GM12801 (cell line): ENCODE measurements at regions not wholly inside any gene's neighbourhood (a gene's known extent, or its start where the extent isn't known, plus 50 kb on each side); places are given as distances from the start of the nearest gene placed in this dataset.

Source experiments
- TF ChIP-seq, protein P1 (sequence below): IDR thresholded peaks from one replicate; pipeline ENCODE4 v1.5.1; 2011; ENCODE audit warnings: control low read depth; ENCODE audit not compliant: insufficient read length; ENCODE audit errors: extremely low read depth

DNA sequence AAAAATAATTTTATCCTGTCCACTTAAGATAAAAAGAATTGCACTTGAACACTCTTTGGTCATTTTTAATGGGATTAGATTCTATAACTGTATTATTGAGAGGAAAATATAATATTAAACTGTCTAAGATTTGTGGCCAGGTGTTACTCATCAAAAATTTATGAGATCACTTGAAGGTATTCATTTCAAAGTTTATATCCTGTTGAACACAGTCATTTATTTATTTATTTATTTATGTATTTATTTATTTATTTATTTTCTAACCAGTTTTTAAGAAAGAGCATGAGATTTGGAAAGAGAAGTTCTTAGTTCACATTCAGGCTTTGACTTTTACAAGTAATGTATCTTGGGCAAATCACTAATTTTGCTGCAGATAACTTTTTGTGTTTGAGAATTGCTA lies 692.7 kb downstream of the LTN1 start:
- TF ChIP-seq, protein P1, sequence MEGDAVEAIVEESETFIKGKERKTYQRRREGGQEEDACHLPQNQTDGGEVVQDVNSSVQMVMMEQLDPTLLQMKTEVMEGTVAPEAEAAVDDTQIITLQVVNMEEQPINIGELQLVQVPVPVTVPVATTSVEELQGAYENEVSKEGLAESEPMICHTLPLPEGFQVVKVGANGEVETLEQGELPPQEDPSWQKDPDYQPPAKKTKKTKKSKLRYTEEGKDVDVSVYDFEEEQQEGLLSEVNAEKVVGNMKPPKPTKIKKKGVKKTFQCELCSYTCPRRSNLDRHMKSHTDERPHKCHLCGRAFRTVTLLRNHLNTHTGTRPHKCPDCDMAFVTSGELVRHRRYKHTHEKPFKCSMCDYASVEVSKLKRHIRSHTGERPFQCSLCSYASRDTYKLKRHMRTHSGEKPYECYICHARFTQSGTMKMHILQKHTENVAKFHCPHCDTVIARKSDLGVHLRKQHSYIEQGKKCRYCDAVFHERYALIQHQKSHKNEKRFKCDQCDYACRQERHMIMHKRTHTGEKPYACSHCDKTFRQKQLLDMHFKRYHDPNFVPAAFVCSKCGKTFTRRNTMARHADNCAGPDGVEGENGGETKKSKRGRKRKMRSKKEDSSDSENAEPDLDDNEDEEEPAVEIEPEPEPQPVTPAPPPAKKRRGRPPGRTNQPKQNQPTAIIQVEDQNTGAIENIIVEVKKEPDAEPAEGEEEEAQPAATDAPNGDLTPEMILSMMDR = no peak

DNA sequence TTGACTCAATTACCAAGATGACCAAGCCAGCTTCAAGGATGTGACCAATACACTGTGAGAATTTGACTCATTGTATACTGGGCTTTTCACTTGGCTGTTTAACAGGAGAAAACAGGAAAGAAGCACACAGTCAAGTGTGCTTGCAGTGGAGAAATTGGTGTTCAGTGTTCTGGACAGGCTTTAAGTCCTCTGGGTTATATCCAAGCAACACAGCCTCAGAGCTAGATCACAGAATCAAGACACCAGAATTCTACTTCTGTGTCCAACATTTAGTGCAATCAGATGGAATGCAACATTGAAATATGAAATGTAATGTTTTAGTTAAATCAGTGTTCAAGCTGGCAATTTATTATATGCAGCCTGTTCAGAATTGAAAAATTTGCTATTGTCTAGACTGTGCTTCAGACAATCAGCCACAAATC lies 694.4 kb downstream of the LTN1 start:
- TF ChIP-seq, protein P1 = no peak

DNA sequence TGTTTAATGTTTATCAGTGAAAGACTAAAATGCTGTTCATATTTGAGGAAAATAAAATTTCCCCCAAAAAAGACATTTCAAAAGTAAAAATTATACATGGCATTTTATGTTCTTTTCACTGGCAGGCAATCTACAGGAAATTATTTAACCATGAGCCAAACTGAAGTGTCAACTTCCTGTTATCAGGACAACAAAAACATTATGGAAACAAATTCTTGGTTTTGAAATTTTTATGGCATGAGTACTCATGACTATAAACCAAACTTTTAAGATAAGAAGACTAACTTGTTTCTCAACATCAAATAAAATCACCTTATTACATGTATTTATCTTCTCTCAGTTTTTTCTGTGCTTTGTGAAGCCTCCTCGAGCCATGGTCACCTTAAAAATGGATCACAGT lies 698.6 kb downstream of the LTN1 start:
- TF ChIP-seq, protein P1 = no peak

DNA sequence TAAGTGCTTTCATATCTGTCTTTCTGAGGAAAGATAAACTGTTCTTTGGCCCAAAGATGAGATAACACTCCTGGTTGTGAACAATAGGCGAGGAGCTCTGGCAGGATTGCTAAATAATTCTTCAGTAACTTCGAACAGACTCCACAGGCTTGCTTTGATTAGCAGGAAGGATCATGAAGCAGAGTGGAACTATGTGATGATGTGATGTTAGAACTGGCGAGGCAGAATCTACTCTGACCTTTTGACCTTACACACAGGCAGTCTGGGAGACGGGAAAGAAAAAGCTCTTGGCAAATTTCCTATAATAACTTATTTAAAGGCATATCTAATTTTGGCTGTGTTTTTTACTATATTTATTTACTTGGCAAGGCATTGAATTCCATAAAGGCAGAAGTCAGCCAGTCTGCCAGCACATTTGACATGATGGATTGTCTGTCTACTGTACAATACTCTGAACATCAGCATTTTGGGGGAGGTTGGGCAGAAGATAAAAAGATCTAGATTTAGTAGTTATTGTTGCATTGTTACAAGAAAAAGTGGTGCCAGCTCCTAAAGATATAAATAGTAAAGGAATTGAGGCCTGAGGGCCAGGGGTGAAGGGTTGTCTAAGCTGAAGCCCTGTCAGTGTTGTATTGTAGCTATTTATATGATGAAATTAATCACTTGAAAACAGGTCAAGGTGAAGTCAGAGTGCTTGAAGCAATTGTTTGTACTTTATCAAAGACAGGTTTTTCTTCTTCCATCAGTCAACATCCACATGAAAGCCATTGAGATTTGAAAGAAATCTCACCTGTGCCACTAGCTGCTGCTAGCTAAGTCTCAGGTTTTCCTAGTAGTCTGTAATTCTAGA lies 708.8 kb downstream of the LTN1 start:
- TF ChIP-seq, protein P1 = no peak

DNA sequence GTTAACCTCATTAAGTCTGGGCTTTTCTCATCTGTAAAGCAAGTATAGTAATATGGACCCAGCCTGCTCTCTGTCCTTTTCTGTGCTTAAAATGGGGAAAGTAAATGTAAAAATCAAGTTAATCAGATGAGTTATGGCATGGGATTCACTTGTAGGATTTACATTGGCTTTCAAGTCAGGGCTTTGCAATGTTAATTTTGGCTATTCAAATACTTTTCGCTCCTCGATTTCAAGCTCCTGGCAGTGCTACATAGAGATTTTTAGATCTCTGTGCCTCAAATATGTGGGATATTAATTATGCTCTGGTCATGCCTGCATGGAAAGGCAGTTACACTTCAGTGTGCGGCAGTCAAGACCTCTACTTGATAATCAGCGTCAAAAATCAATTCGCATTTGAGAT lies 709.8 kb downstream of the LTN1 start:
- TF ChIP-seq, protein P1 = no peak

DNA sequence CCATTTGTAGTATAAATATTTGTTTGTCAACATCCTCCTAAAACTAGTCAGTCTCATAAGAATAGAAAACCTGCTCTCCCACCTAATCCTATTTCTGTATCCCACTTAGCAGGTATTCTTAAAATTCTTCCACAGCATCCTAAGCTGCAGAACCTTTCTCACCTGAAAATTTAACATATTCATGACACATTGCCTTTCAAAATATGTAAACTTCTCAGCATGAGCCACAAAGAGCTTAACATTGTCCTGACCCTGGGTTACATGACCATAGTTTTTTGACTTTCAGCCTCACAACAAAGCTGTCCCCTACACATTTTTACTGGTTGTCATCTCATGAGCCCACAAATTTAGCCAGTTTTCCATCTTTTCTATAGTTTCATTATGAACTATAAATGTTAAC lies 712.1 kb downstream of the LTN1 start:
- TF ChIP-seq, protein P1 = no peak

DNA sequence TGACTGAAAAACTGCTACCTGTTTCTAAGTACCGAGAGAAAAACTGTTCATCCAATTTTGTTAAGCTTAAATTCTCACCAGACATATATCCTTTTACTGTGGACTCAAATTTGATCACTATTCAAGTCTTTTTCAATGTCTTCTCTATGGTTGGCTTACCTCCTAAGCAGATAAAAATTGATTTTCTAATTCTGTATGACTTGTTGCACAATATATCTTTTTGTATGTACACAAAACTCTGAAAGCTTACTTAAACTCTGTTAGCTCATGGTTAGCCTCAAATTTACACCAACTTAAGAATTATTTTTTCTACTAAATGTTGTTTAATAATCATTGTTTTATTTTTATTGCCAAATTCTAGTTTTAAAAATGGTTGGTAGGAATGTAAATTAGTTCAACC lies 715.4 kb downstream of the LTN1 start:
- TF ChIP-seq, protein P1 = no peak
